Thyroid gland (tissue), 4 donors: ENCODE measurements at regions not wholly inside any gene's neighbourhood (a gene's known extent, or its start where the extent isn't known, plus 50 kb on each side); places are given as distances from the start of the nearest gene placed in this dataset.

ENCODE experiments used
- DNase-seq, 2 donors: peaks; one replicate each; pipeline ENCODE4 v3.0.0-alpha.2; 2019
- H3K27ac ChIP-seq, 3 donors: fragments of 200-600 bp; sonication (generic); 1 replicate in 2 of 3; 2 replicates in 1 of 3; pipeline ENCODE4 v1.5.1; 2016 to 2019; ENCODE audit warnings: mild to moderate bottlenecking in 1 of 3, moderate library complexity in 1 of 3
- H3K27me3 ChIP-seq: fragments of 200-600 bp; sonication (generic); one replicate; pipeline ENCODE4 v1.5.1; 2019
- H3K36me3 ChIP-seq, 2 donors: fragments of 200-600 bp; sonication (generic); one replicate each; pipeline ENCODE4 v1.5.1; 2016 to 2019
- H3K4me1 ChIP-seq, 2 donors: fragments of 200-600 bp; sonication (generic); one replicate each; pipeline ENCODE4 v1.5.1; 2017 to 2019
- H3K4me3 ChIP-seq, 3 donors: fragments of 200-600 bp; sonication (generic); replicated peaks in 1 of 3; 1 replicate in 2 of 3; 2 replicates in 1 of 3; pipeline ENCODE4 v1.5.1; 2016; ENCODE audit warnings: mild to moderate bottlenecking in 1 of 3
- H3K9me3 ChIP-seq: fragments of 200-600 bp; sonication (generic); one replicate; pipeline ENCODE4 v1.5.1; 2017
- POLR2A ChIP-seq, 2 donors: fragments of 450-650 bp; IDR thresholded peaks; one replicate each; pipeline ENCODE4 v1.6.1; 2017; ENCODE audit warnings: antibody characterized with exemption in 2 of 2, mild to moderate bottlenecking in 2 of 2, moderate library complexity in 1 of 2
- WGBS, 2 donors: methylation state at CpG; one replicate each; pipeline ENCODE4 v1.1.5; 2017; 5-methylcytosine and 5-hydroxymethylcytosine counted together
- intact Hi-C: fragments of 100-400 bp; cut with DNase I; formaldehyde crosslinking; loops from one replicate; pipeline ENCODE4 v1.15.1; 2023
- TF ChIP-seq, protein P1 (sequence below), 6 experiments: fragments of 200-600 bp in 3 of 6; fragments of 450-650 bp in 3 of 6; sonication (generic) in 3 of 6; IDR thresholded peaks; one replicate each; pipeline ENCODE4 v1.5.1; 2016 to 2019; ENCODE audit warnings: antibody characterized with exemption in 6 of 6, mild to moderate bottlenecking in 2 of 6, inconsistent platforms in 1 of 6, moderate library complexity in 1 of 6

DNA sequence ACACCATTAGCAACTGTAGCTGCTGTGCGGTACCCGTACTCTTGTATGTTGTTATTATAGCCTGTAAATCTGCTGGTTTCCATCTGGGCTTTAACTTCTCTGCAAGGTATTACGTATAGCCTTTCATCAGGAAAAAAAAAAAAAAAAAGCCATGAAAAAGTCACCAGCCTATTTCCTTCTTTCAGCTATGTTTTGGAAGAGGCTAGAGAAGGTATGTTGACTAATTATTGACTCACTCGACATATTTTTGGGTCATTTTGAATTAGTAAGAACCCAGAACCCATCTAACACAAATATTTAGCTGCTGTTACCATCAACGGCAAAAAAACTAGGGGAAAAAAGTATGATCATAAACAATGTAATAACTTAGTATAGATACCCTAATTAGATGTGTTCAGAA is 1395.6 kb downstream of the SUCLG1 start:
- intact Hi-C loops = no loop called here
- WGBS, 2 donors = 87 to 91% methylated on average over 5 of the region's 5 CpGs
- Histone ChIP-seq H3K27ac (no peak overlapping the region), H3K4me3 (no peak overlapping the region), H3K9me3 (no peaks in the 10 kb centered on the region), H3K27me3 (no peaks in the 10 kb centered on the region), H3K4me1 (no peaks in the 10 kb centered on the region), H3K36me3 (no peaks in the 10 kb centered on the region)
- DNase-seq = no peak
- TF ChIP-seq POLR2A (IDR thresholded peaks at IDR 0.05) = no peak
- TF ChIP-seq, protein P1, sequence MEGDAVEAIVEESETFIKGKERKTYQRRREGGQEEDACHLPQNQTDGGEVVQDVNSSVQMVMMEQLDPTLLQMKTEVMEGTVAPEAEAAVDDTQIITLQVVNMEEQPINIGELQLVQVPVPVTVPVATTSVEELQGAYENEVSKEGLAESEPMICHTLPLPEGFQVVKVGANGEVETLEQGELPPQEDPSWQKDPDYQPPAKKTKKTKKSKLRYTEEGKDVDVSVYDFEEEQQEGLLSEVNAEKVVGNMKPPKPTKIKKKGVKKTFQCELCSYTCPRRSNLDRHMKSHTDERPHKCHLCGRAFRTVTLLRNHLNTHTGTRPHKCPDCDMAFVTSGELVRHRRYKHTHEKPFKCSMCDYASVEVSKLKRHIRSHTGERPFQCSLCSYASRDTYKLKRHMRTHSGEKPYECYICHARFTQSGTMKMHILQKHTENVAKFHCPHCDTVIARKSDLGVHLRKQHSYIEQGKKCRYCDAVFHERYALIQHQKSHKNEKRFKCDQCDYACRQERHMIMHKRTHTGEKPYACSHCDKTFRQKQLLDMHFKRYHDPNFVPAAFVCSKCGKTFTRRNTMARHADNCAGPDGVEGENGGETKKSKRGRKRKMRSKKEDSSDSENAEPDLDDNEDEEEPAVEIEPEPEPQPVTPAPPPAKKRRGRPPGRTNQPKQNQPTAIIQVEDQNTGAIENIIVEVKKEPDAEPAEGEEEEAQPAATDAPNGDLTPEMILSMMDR (IDR thresholded peaks at IDR 0.05) = no peak

DNA sequence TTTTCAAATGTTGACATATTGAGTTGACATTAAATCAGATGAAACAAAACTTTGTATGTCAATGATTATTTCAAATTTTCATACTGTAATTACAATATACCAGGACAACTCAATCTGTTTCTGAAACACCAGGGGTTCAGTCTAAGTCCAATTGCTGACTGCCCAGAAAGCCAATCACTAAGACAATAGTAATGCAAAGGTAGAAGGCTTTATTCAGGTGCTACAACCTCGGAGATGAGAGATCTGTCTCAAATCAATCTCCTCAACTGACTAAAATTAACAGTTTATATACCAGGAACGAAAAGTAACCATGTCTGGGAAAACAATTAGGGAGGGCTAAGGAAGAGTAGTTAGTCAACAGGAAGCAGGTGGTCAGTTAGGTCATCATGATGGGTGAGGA is 1400.4 kb downstream of the SUCLG1 start:
- WGBS, 2 donors = 53 to 68% methylated on average over 2 of the region's 2 CpGs

DNA sequence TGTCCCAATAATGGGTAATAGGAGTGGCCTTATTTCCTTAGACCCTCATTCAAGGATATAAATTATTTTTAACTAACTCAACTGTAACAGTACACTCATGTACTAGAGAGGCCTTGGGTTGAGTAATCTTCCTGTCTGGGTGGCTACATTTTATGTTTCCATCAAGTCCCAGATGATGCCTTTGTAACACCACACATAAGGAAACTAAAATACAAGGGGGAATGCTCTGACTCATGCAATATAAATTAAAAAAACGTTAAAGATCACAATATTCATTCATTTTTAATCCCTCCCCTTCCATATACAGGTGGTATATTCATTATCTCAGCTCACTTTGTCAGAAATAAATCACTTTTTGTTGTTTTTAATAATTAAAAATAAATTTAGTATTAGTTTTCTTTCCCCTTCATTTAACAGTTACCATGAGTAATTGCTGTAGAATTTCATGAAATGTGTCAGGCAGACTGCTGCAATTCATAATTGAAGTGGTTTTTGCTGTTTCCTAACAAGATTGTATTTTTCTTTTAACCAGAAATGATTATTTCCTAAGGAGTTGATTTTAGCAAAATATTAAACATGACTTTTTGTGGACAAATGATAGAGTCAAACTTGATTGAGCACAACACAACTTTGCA is 1403.6 kb downstream of the SUCLG1 start:
- Histone ChIP-seq H3K36me3 (no peaks in the 10 kb centered on the region), H3K4me3 (no peak overlapping the region), H3K27ac (no peak overlapping the region), H3K27me3 (no peaks in the 10 kb centered on the region), H3K4me1 (no peaks in the 10 kb centered on the region), H3K9me3 (no peaks in the 10 kb centered on the region)
- 24 to 47% methylated on average over 1 of the region's 1 CpG for WGBS, 2 donors
- intact Hi-C loops = no loop called here
- TF ChIP-seq POLR2A (IDR thresholded peaks at IDR 0.05) = no peak
- TF ChIP-seq, protein P1 (IDR thresholded peaks at IDR 0.05) = no peak
- no peak for DNase-seq

More for the DNA sequence above, 1400.4 kb downstream of the SUCLG1 start:
- Histone ChIP-seq H3K4me3 (no peak overlapping the region), H3K27ac (no peak overlapping the region), H3K9me3 (no peaks in the 10 kb centered on the region), H3K4me1 (no peaks in the 10 kb centered on the region), H3K36me3 (no peaks in the 10 kb centered on the region), H3K27me3 (no peaks in the 10 kb centered on the region)
- DNase-seq = no peak
- TF ChIP-seq, protein P1 (IDR thresholded peaks at IDR 0.05) = no peak
- no peak for TF ChIP-seq POLR2A (IDR thresholded peaks at IDR 0.05)
- intact Hi-C loops = no loop called here

DNA sequence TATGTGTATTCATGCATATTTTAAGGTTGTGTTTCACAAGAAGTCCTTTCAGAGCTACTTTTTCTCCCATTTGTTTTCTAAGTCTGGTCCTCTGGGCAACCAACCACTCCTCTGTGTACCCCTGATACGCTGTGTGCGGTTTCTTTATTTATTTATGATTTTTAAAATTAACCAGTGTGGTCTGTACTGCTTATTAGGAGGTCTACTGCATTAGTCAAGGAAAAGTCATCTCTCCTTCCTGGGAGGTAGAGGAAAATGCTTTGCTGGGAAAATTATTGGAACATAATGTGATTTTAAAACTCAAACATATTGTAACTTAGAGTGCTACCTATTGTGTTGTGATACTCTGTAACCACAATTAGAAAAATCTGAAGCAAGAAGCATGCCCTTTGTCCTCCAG is 1404.3 kb downstream of the SUCLG1 start:
- H3K27me3 ChIP-seq = no peaks in the 10 kb centered on the region
- H3K9me3 ChIP-seq = no peaks in the 10 kb centered on the region
- WGBS, 2 donors = 91% methylated on average over 2 of the region's 2 CpGs
- no peaks in the 10 kb centered on the region for H3K4me1 ChIP-seq
- DNase-seq = no peak
- H3K36me3 ChIP-seq = no peaks in the 10 kb centered on the region
- TF ChIP-seq, protein P1 (IDR thresholded peaks at IDR 0.05) = no peak
- no peak for TF ChIP-seq POLR2A (IDR thresholded peaks at IDR 0.05)
- intact Hi-C loops = no loop called here
- H3K27ac ChIP-seq = no peak overlapping the region
- no peak overlapping the region for H3K4me3 ChIP-seq

DNA sequence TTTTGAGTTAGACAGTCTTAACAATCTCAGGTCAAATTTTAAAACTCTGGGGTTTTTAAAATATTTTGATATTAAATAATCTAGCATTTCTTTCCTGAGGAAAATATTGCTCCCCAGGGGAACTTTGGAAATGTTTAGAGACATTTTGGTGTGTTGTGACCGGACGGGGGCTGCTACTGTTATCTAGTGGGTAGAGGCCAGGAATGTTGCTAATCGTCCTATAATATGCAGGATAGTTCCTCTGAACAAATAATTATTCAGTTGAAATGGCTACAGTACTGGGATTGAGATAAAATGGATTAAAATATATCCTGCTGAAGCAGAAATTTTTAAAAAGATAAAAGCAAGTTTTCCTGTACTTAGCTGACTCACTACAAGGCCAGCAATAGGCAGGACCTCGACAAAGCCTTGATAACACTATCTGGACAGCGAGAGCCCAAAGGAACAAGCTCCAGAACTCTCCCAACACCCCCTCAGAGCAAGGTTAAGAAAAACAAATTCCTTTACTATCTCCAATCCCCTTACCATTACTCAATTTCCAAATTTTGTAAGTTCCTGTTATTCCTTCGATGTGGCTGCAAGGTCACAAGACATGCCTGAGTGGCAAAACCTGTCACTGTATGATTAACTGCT is 1407.4 kb downstream of the SUCLG1 start:
- Histone ChIP-seq H3K9me3 (no peaks in the 10 kb centered on the region), H3K27me3 (no peaks in the 10 kb centered on the region), H3K4me3 (no peak overlapping the region), H3K27ac (no peak overlapping the region), H3K36me3 (no peaks in the 10 kb centered on the region), H3K4me1 (no peaks in the 10 kb centered on the region)
- intact Hi-C loops = no loop called here
- no peak for DNase-seq
- TF ChIP-seq, protein P1 (IDR thresholded peaks at IDR 0.05) = no peak
- TF ChIP-seq POLR2A (IDR thresholded peaks at IDR 0.05) = no peak
- 74% methylated on average over 6 of the region's 6 CpGs for WGBS, 2 donors
